ENCODE measurements at regions not wholly inside any gene's neighbourhood (a gene's known extent, or its start where the extent isn't known, plus 50 kb on each side); places are given as distances from the start of the nearest gene placed in this dataset.

- WGBS, 2 experiments (ENCODE audit: extremely low coverage in 2 of 2, insufficient read length in 1 of 2), result 89% methylated on average over 4 of the region's 8 CpGs; no CpG with 5 or more reads in 1 of the 2 experiments
- Histone ChIP-seq H3K9ac (ENCODE audit: low read depth, low read length) (no peak overlapping the region), H3K56ac (ENCODE audit: extremely low read depth, insufficient read depth, low read length) (no peak overlapping the region), H3K14ac (replicated peaks; ENCODE audit: low read depth, low read length) (no peak overlapping the region), H2AFZ (replicated peaks; ENCODE audit: low read length, poor library complexity) (no peak overlapping the region), H3K4me3 (ENCODE audit: insufficient read depth, low read depth, low read length) (no peak overlapping the region), H2BK15ac (ENCODE audit: low read depth, low read length) (no peak overlapping the region), H3K9me3 (ENCODE audit: control insufficient read depth, insufficient read depth, low read length) (peaks cover 13% of the 10 kb centered on the region), H3K79me1 (ENCODE audit: low read depth in 1 of 2, low read length in 2 of 2) (no peaks in the 10 kb centered on the region), H3K27ac (ENCODE audit: insufficient read depth, low read length) (no peak overlapping the region), H3K4me2 (ENCODE audit: low read depth, low read length) (no peak overlapping the region), H3K36me3 (ENCODE audit: control insufficient read depth, insufficient read depth, low read length) (no peaks in the 10 kb centered on the region), H3K9me1 (ENCODE audit: insufficient read depth, low read length) (no peaks in the 10 kb centered on the region; the same call in 1 of the 2 replicates), H3K27me3 (ENCODE audit: control insufficient read depth, insufficient read depth, low read length) (peaks cover 56% of the 10 kb centered on the region), H4K91ac (ENCODE audit: insufficient read depth, low read depth, low read length) (no peak overlapping the region), H2AK5ac (ENCODE audit: low read depth, low read length) (no peak overlapping the region), H3K18ac (ENCODE audit: low read depth, low read length) (no peak overlapping the region), H2AK9ac (replicated peaks; ENCODE audit: low read depth, low read length, poor library complexity) (no peak overlapping the region), H3K4me1 (ENCODE audit: control insufficient read depth, insufficient read depth, low read length) (peaks cover 8% of the 10 kb centered on the region; the same call in 1 of the 2 replicates), H4K8ac (ENCODE audit: low read depth in 2 of 2, low read length in 2 of 2) (no peak overlapping the region), H2BK20ac (ENCODE audit: low read depth, low read length) (no peak overlapping the region), H2BK5ac (ENCODE audit: low read depth, low read length, poor library complexity, severe bottlenecking) (no peak overlapping the region), H3K23ac (ENCODE audit: low read depth, low read length) (no peak overlapping the region), H4K5ac (ENCODE audit: low read depth, low read length) (no peak overlapping the region), H4K20me1 (ENCODE audit: insufficient read depth, low read length) (no peaks in the 10 kb centered on the region; the same call in 1 of the 2 replicates), H3K4ac (ENCODE audit: low read depth, low read length) (no peak overlapping the region), H2BK120ac (ENCODE audit: low read depth, low read length) (no peak overlapping the region)
- dilution Hi-C loops (cut with HindIII; ENCODE audit: low sequenced_read_pairs, unreplicated experiment), result no loop called here
- in situ Hi-C loops (cut with MboI; ENCODE audit: low sequenced_read_pairs), result no loop called here
- TF ChIP-seq RCOR1 (IDR thresholded peaks at IDR 0.05; ENCODE audit: insufficient replicate concordance, low read length), result no peak
- TF ChIP-seq CHD1 (IDR thresholded peaks at IDR 0.05; ENCODE audit: low read depth, low read length), result no peak
- TF ChIP-seq POLR2A (IDR thresholded peaks at IDR 0.05; ENCODE audit: low read depth, low read length), result no peak
- TF ChIP-seq RAD21 (IDR thresholded peaks at IDR 0.05; ENCODE audit: low read length), result no peak
- TF ChIP-seq MXI1 (IDR thresholded peaks at IDR 0.05; ENCODE audit: borderline replicate concordance, low read depth, low read length), result no peak
- TF ChIP-seq NFE2L2 (IDR thresholded peaks at IDR 0.05; ENCODE audit: low read depth, low read length), result no peak
- ATAC-seq (ENCODE audit: low read depth), result no peak
- ChIA-PET CTCF (interaction anchor here (0.6 kb wide), 1 partner anchor 42 kb away, joined by 3 read pairs; no protein-coding TSS in a partner anchor), POLR2A (ENCODE audit: unreplicated experiment) (no interaction called here)
- DNase-seq, result no peak
- no TSS peak for BruUV-seq (replicated peaks)
- intact Hi-C loops (cut with micrococcal nuclease), result no loop called here
These were observed 56.1 kb upstream of the EIF5 start for GRCh38 chr14:103277931-103278330.
